GM21390 (cell line): ENCODE measurements at regions not wholly inside any gene's neighbourhood (a gene's known extent, or its start where the extent isn't known, plus 50 kb on each side); places are given as distances from the start of the nearest gene placed in this dataset.

Experiments used
- ATAC-seq: cut with Tn5 transposase; IDR thresholded peaks from one replicate; pipeline ENCODE4 v1.9.1; 2021; ENCODE audit not compliant: unreplicated experiment

- ATAC-seq = no peak
These were observed 283.3 kb upstream of the DKK2 start for GRCh38 chr4:107319386-107319785.

- ATAC-seq = no peak
These were observed 282.0 kb upstream of the DKK2 start for GRCh38 chr4:107318078-107318477.

- ATAC-seq = no peak
These were observed 281.5 kb upstream of the DKK2 start for GRCh38 chr4:107317611-107318010.

- ATAC-seq = no peak
These were observed 279.5 kb upstream of the DKK2 start for GRCh38 chr4:107315584-107315983.

GRCh38 chr4:107314156-107314555, 278.0 kb upstream of the DKK2 start:
- no peak for ATAC-seq

GRCh38 chr4:107312366-107312765, 276.3 kb upstream of the DKK2 start:
- no peak for ATAC-seq

- ATAC-seq = no peak
These were observed 268.7 kb upstream of the DKK2 start for GRCh38 chr4:107304699-107305286.

- ATAC-seq = no peak
These were observed 263.5 kb upstream of the DKK2 start for GRCh38 chr4:107299646-107300045.

GRCh38 chr4:107292979-107293378, 256.9 kb upstream of the DKK2 start:
- no peak for ATAC-seq

- no peak for ATAC-seq
These were observed 247.8 kb upstream of the DKK2 start for GRCh38 chr4:107283587-107284559.

- ATAC-seq = no peak
These were observed 243.6 kb upstream of the DKK2 start for GRCh38 chr4:107279733-107280132.

GRCh38 chr4:107278791-107279483, 242.8 kb upstream of the DKK2 start:
- no peak for ATAC-seq

- no peak for ATAC-seq
These were observed 239.9 kb upstream of the DKK2 start for GRCh38 chr4:107276052-107276451.

GRCh38 chr4:107275225-107275624, 239.1 kb upstream of the DKK2 start:
- ATAC-seq = no peak

GRCh38 chr4:107270614-107271013, 234.5 kb upstream of the DKK2 start:
- ATAC-seq = no peak

GRCh38 chr4:107269175-107269574, 233.1 kb upstream of the DKK2 start:
- no peak for ATAC-seq

- ATAC-seq = no peak
These were observed 229.7 kb upstream of the DKK2 start for GRCh38 chr4:107265859-107266258.

- no peak for ATAC-seq
These were observed 225.2 kb upstream of the DKK2 start for GRCh38 chr4:107261241-107261874.

- no peak for ATAC-seq
These were observed 222.2 kb upstream of the DKK2 start for GRCh38 chr4:107258359-107258758.

- no peak for ATAC-seq
These were observed 219.5 kb upstream of the DKK2 start for GRCh38 chr4:107255596-107255995.

GRCh38 chr4:107255114-107255513, 219.0 kb upstream of the DKK2 start:
- ATAC-seq = no peak
